ENCODE measurements at regions not wholly inside any gene's neighbourhood (a gene's known extent, or its start where the extent isn't known, plus 50 kb on each side); places are given as distances from the start of the nearest gene placed in this dataset.

GRCh38 chr7:136055266-136055665 is 78.1 kb upstream of the MTPN start:
- no peak for DNase-seq

GRCh38 chr7:136053689-136054485 is 76.7 kb upstream of the MTPN start:
- DNase-seq: no peak

GRCh38 chr7:136051203-136051928 is 74.2 kb upstream of the MTPN start:
- no peak for DNase-seq

- no peak for DNase-seq
Observed at GRCh38 chr7:136050462-136050847, 73.3 kb upstream of the MTPN start.

GRCh38 chr7:136049818-136050461 is 72.8 kb upstream of the MTPN start:
- DNase-seq: no peak

GRCh38 chr7:136049117-136049516 is 72.0 kb upstream of the MTPN start:
- DNase-seq: no peak

GRCh38 chr7:136046548-136046947 is 69.4 kb upstream of the MTPN start:
- DNase-seq: no peak

GRCh38 chr7:136045992-136046391 is 68.8 kb upstream of the MTPN start:
- DNase-seq: no peak

- no peak for DNase-seq
Observed at GRCh38 chr7:136045181-136045580, 68.0 kb upstream of the MTPN start.

- no peak for DNase-seq
Observed at GRCh38 chr7:136039577-136040345, 62.6 kb upstream of the MTPN start.

GRCh38 chr7:136036336-136036735 is 59.2 kb upstream of the MTPN start:
- no peak for DNase-seq

GRCh38 chr7:136034132-136034531 is 57.0 kb upstream of the MTPN start:
- DNase-seq: no peak

GRCh38 chr7:136033413-136034031 is 56.4 kb upstream of the MTPN start:
- DNase-seq: no peak

- DNase-seq: no peak
Observed at GRCh38 chr7:136030867-136031318, 53.7 kb upstream of the MTPN start.

GRCh38 chr7:136030330-136030729 is 53.2 kb upstream of the MTPN start:
- DNase-seq: no peak

- DNase-seq: no peak
Observed at GRCh38 chr7:136027160-136027559, 50.0 kb upstream of the MTPN start.

Measured in NCI-H1048 (cell line).